Activated T-cell treated with anti-CD3 and anti-CD28 coated beads, Interleukin-2, amount 50 U/mL, for 72 hours (primary cell): ENCODE measurements at regions not wholly inside any gene's neighbourhood (a gene's known extent, or its start where the extent isn't known, plus 50 kb on each side); places are given as distances from the start of the nearest gene placed in this dataset.

Experiments
- ATAC-seq, 2 donors: fragments of 150-1000 bp; cut with Tn5 transposase; replicated peaks in 1 of 2; 2 replicates each; pipeline ENCODE4 v1.10.0; 2021; ENCODE audit warnings: moderate library complexity in 2 of 2, mild to moderate bottlenecking in 1 of 2
- DNase-seq, 2 donors: peaks; one replicate each; pipeline ENCODE4 v3.0.0; 2021 to 2022; ENCODE audit warnings: mixed read lengths in 1 of 2
- H3K27ac Mint-ChIP-seq: one replicate; pipeline ENCODE4 v1.8.0; 2022; ENCODE audit warnings: mild to moderate bottlenecking, moderate library complexity, mixed read lengths
- H3K27me3 Mint-ChIP-seq: one replicate; pipeline ENCODE4 v1.8.0; 2022; ENCODE audit warnings: low read depth, mixed read lengths
- H3K36me3 Mint-ChIP-seq, 2 donors: one replicate each; pipeline ENCODE4 v1.8.0; 2022; ENCODE audit warnings: mixed read lengths in 2 of 2, mild to moderate bottlenecking in 1 of 2; ENCODE audit not compliant: insufficient read depth in 2 of 2
- H3K4me1 Mint-ChIP-seq: one replicate; pipeline ENCODE4 v1.8.0; 2022; ENCODE audit warnings: low read depth, mixed read lengths
- H3K4me3 Mint-ChIP-seq, 2 donors: one replicate each; pipeline ENCODE4 v1.8.0; 2022; ENCODE audit warnings: mild to moderate bottlenecking in 2 of 2, mixed read lengths in 2 of 2, moderate library complexity in 2 of 2
- H3K9me3 Mint-ChIP-seq, 2 donors: one replicate each; pipeline ENCODE4 v1.8.0; 2022; ENCODE audit warnings: mixed read lengths in 2 of 2

- Mint-ChIP-seq H3K36me3 (peaks cover 0 to 1% of the 10 kb centered on the region in 2 donors), H3K9me3 (no peaks in the 10 kb centered on the region), H3K27me3 (peaks cover 12% of the 10 kb centered on the region), H3K4me3 (no peak overlapping the region), H3K27ac (no peak overlapping the region), H3K4me1 (peaks cover 19% of the 10 kb centered on the region)
- ATAC-seq, result no peak
- no peak for DNase-seq
Observed at GRCh38 chr2:212908031-212908430, 243.4 kb downstream of the IKZF2 start.

- H3K27ac Mint-ChIP-seq, result no peak overlapping the region
- peaks cover 0 to 1% of the 10 kb centered on the region in 2 donors for H3K36me3 Mint-ChIP-seq
- H3K9me3 Mint-ChIP-seq, result no peaks in the 10 kb centered on the region
- H3K4me3 Mint-ChIP-seq, result no peak overlapping the region
- H3K27me3 Mint-ChIP-seq, result peaks cover 6% of the 10 kb centered on the region
- no peak for DNase-seq
- no peak for ATAC-seq
- peaks cover 10% of the 10 kb centered on the region for H3K4me1 Mint-ChIP-seq
Observed at GRCh38 chr2:212906620-212907019, 244.8 kb downstream of the IKZF2 start.

GRCh38 chr2:212905640-212906201 is 245.7 kb downstream of the IKZF2 start:
- H3K4me1 Mint-ChIP-seq, result peaks cover under 1% of the 10 kb centered on the region
- no peak for ATAC-seq
- no peak overlapping the region for H3K27ac Mint-ChIP-seq
- H3K27me3 Mint-ChIP-seq, result peaks cover 6% of the 10 kb centered on the region
- H3K4me3 Mint-ChIP-seq, result no peak overlapping the region
- DNase-seq, result no peak
- H3K9me3 Mint-ChIP-seq, result no peaks in the 10 kb centered on the region
- H3K36me3 Mint-ChIP-seq, result peaks cover 0 to 1% of the 10 kb centered on the region in 2 donors

- Mint-ChIP-seq H3K4me3 (no peak overlapping the region), H3K4me1 (no peaks in the 10 kb centered on the region), H3K36me3 (peaks cover 0 to 1% of the 10 kb centered on the region in 2 donors), H3K27me3 (peaks cover 6% of the 10 kb centered on the region), H3K27ac (no peak overlapping the region), H3K9me3 (no peaks in the 10 kb centered on the region)
- no peak for DNase-seq
- ATAC-seq, result no peak
Observed at GRCh38 chr2:212904646-212905045, 246.8 kb downstream of the IKZF2 start.

- H3K4me3 Mint-ChIP-seq, result no peak overlapping the region
- peaks cover 6% of the 10 kb centered on the region for H3K27me3 Mint-ChIP-seq
- H3K9me3 Mint-ChIP-seq, result no peaks in the 10 kb centered on the region
- DNase-seq (no peak), ATAC-seq (no peak)
- no peaks in the 10 kb centered on the region for H3K4me1 Mint-ChIP-seq
- H3K36me3 Mint-ChIP-seq, result no peaks in the 10 kb centered on the region
- no peak overlapping the region for H3K27ac Mint-ChIP-seq
Observed at GRCh38 chr2:212903413-212903812, 248.0 kb downstream of the IKZF2 start.

- Mint-ChIP-seq H3K4me3 (no peak overlapping the region), H3K27me3 (peaks cover 6% of the 10 kb centered on the region), H3K36me3 (no peaks in the 10 kb centered on the region), H3K9me3 (no peaks in the 10 kb centered on the region), H3K27ac (no peak overlapping the region), H3K4me1 (no peaks in the 10 kb centered on the region)
- ATAC-seq (no peak), DNase-seq (no peak)
Observed at GRCh38 chr2:212902421-212902820, 249.0 kb downstream of the IKZF2 start.

- H3K27me3 Mint-ChIP-seq, result peaks cover 6% of the 10 kb centered on the region
- no peak for ATAC-seq
Observed at GRCh38 chr2:212901604-212902275, 249.7 kb downstream of the IKZF2 start.

GRCh38 chr2:212900715-212901114 is 250.7 kb downstream of the IKZF2 start:
- H3K36me3 Mint-ChIP-seq, result no peaks in the 10 kb centered on the region
- no peak for ATAC-seq
- H3K9me3 Mint-ChIP-seq, result no peaks in the 10 kb centered on the region

More at GRCh38 chr2:212901604-212902275, 249.7 kb downstream of the IKZF2 start:
- Mint-ChIP-seq H3K4me1 (no peaks in the 10 kb centered on the region), H3K4me3 (no peak overlapping the region), H3K27ac (no peak overlapping the region), H3K9me3 (no peaks in the 10 kb centered on the region), H3K36me3 (no peaks in the 10 kb centered on the region)
- no peak for DNase-seq

GRCh38 chr2:212898011-212898410 is 253.4 kb downstream of the IKZF2 start:
- DNase-seq, result no peak
- no peak for ATAC-seq
- Mint-ChIP-seq H3K9me3 (no peaks in the 10 kb centered on the region), H3K4me1 (no peaks in the 10 kb centered on the region), H3K4me3 (no peak overlapping the region), H3K27ac (no peak overlapping the region), H3K27me3 (peaks cover 13% of the 10 kb centered on the region), H3K36me3 (no peaks in the 10 kb centered on the region)

More at GRCh38 chr2:212900715-212901114, 250.7 kb downstream of the IKZF2 start:
- Mint-ChIP-seq H3K27me3 (peaks cover 2% of the 10 kb centered on the region), H3K4me1 (no peaks in the 10 kb centered on the region), H3K4me3 (no peak overlapping the region), H3K27ac (no peak overlapping the region)
- no peak for DNase-seq

- peaks cover 15% of the 10 kb centered on the region for H3K27me3 Mint-ChIP-seq
- no peaks in the 10 kb centered on the region for H3K36me3 Mint-ChIP-seq
- DNase-seq, result no peak
- no peak overlapping the region for H3K4me3 Mint-ChIP-seq
- no peak for ATAC-seq
- H3K9me3 Mint-ChIP-seq, result no peaks in the 10 kb centered on the region
- no peak overlapping the region for H3K27ac Mint-ChIP-seq
- no peaks in the 10 kb centered on the region for H3K4me1 Mint-ChIP-seq
Observed at GRCh38 chr2:212897296-212897695, 254.1 kb downstream of the IKZF2 start.

- ATAC-seq (no peak), DNase-seq (no peak)
- Mint-ChIP-seq H3K4me1 (no peaks in the 10 kb centered on the region), H3K36me3 (no peaks in the 10 kb centered on the region), H3K27ac (no peak overlapping the region), H3K27me3 (peaks cover 19% of the 10 kb centered on the region), H3K9me3 (no peaks in the 10 kb centered on the region), H3K4me3 (no peak overlapping the region)
Observed at GRCh38 chr2:212894026-212894425, 257.4 kb downstream of the IKZF2 start.

GRCh38 chr2:212893216-212893615 is 258.2 kb downstream of the IKZF2 start:
- H3K27me3 Mint-ChIP-seq, result peaks cover 19% of the 10 kb centered on the region
- no peak for ATAC-seq
- no peak overlapping the region for H3K4me3 Mint-ChIP-seq
- no peaks in the 10 kb centered on the region for H3K4me1 Mint-ChIP-seq
- no peak overlapping the region for H3K27ac Mint-ChIP-seq
- no peaks in the 10 kb centered on the region for H3K36me3 Mint-ChIP-seq
- no peaks in the 10 kb centered on the region for H3K9me3 Mint-ChIP-seq
- DNase-seq, result no peak

- no peaks in the 10 kb centered on the region for H3K36me3 Mint-ChIP-seq
- peaks cover 19% of the 10 kb centered on the region for H3K27me3 Mint-ChIP-seq
- no peak overlapping the region for H3K4me3 Mint-ChIP-seq
- ATAC-seq (no peak), DNase-seq (no peak)
- no peak overlapping the region for H3K27ac Mint-ChIP-seq
- no peaks in the 10 kb centered on the region for H3K9me3 Mint-ChIP-seq
- no peaks in the 10 kb centered on the region for H3K4me1 Mint-ChIP-seq
Observed at GRCh38 chr2:212892193-212892592, 259.2 kb downstream of the IKZF2 start.

- Mint-ChIP-seq H3K27ac (no peak overlapping the region), H3K4me1 (no peaks in the 10 kb centered on the region), H3K27me3 (peaks cover 19% of the 10 kb centered on the region), H3K36me3 (peaks cover 2% of the 10 kb centered on the region in 2 donors), H3K9me3 (peaks cover 0 to 2% of the 10 kb centered on the region in 2 donors), H3K4me3 (no peak overlapping the region)
- no peak for ATAC-seq
- no peak for DNase-seq
Observed at GRCh38 chr2:212891580-212891979, 259.8 kb downstream of the IKZF2 start.
